ENCODE measurements at regions not wholly inside any gene's neighbourhood (a gene's known extent, or its start where the extent isn't known, plus 50 kb on each side); places are given as distances from the start of the nearest gene placed in this dataset.

DNA sequence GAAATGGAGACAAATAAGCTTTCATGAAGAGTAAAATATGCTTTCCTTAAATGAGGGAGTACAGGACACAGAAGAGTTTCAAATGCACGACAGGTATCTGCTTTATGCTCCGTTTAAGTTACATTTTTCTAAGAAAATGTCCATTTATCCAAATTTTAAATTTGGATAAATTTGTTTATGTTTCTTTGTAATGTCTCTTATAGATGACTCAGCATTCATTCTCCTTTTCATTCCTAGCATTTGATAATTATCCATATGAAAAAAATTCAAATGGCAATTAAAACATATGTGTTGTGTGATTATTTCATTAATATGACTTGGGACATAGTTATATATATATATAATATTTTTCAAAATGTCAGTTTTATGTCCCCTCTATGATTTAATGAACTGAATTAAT is 1449.3 kb downstream of the SLITRK1 start:
- H3K4me1 ChIP-seq (ENCODE audit: control insufficient read depth, insufficient read depth, low read length) = no peaks in the 10 kb centered on the region
- no peak for DNase-seq
- H3K27ac ChIP-seq (ENCODE audit: low read length) = no peak overlapping the region
- H3K36me3 ChIP-seq (ENCODE audit: control insufficient read depth, insufficient read depth, low read length) = no peaks in the 10 kb centered on the region
- no peak overlapping the region for H3K4me3 ChIP-seq (ENCODE audit: low read length)
- H3K9me3 ChIP-seq (ENCODE audit: control insufficient read depth, low read depth, low read length) = no peaks in the 10 kb centered on the region
- no peaks in the 10 kb centered on the region for H3K27me3 ChIP-seq (ENCODE audit: control insufficient read depth, insufficient read depth, low read length)
- WGBS (ENCODE audit: insufficient coverage, low lambda C conversion rate) = 87% methylated on average over 2 of the region's 2 CpGs

DNA sequence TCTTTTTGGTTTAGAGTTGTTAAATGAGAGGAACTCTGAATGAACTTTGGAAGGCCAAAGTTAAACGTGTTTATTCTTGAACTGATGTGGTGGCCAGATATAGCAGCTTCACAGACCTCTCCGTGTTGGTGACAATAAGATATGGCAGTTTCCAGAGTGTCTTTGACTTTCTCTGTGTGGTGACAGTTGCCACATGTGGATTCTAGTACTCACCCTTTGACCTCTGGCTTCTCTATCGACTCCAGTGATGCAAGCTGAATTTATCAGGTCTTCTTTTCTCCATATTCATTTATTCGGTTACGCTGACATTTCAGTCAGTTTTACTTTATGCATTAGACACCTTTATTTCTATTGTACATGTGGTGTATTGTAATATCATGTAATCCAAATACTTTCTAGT is 1469.5 kb downstream of the SLITRK1 start:
- Histone ChIP-seq H3K9me3 (ENCODE audit: control insufficient read depth, low read depth, low read length) (no peaks in the 10 kb centered on the region), H3K36me3 (ENCODE audit: control insufficient read depth, insufficient read depth, low read length) (no peaks in the 10 kb centered on the region), H3K4me3 (ENCODE audit: low read length) (no peak overlapping the region)

DNA sequence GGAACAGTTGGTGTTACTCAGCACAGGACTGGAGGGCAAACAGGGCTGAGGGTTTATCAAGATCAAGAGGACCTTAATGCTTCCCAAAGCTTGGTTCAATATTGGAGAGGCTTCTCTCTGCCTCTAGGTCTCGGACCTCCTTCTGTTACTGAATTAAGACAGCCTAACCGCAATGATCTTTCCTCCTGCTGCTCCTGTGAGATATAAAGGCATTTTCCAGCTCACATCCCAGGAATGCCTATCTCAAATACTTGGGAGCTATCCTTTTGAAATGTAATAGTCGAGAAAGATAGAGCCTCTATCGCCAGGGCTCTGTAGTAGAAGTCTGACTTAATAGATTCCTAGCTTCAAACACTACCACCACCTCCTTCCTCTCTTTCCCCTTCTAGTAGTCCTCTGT is 1475.0 kb downstream of the SLITRK1 start:
- Histone ChIP-seq H3K36me3 (ENCODE audit: control insufficient read depth, insufficient read depth, low read length) (no peaks in the 10 kb centered on the region), H3K4me3 (ENCODE audit: low read length) (no peak overlapping the region), H3K9me3 (ENCODE audit: control insufficient read depth, low read depth, low read length) (no peaks in the 10 kb centered on the region), H3K4me1 (ENCODE audit: control insufficient read depth, insufficient read depth, low read length) (no peaks in the 10 kb centered on the region), H3K27ac (ENCODE audit: low read length) (no peak overlapping the region), H3K27me3 (ENCODE audit: control insufficient read depth, insufficient read depth, low read length) (no peaks in the 10 kb centered on the region)
- DNase-seq = no peak
- WGBS (ENCODE audit: insufficient coverage, low lambda C conversion rate) = no CpG with 5 or more reads among the region's 4 CpGs

More for the DNA sequence above, 1469.5 kb downstream of the SLITRK1 start:
- no peaks in the 10 kb centered on the region for H3K27me3 ChIP-seq (ENCODE audit: control insufficient read depth, insufficient read depth, low read length)
- no peak overlapping the region for H3K27ac ChIP-seq (ENCODE audit: low read length)
- no peaks in the 10 kb centered on the region for H3K4me1 ChIP-seq (ENCODE audit: control insufficient read depth, insufficient read depth, low read length)
- 100% methylated on average over 1 of the region's 5 CpGs for WGBS (ENCODE audit: insufficient coverage, low lambda C conversion rate)
- no peak for DNase-seq

DNA sequence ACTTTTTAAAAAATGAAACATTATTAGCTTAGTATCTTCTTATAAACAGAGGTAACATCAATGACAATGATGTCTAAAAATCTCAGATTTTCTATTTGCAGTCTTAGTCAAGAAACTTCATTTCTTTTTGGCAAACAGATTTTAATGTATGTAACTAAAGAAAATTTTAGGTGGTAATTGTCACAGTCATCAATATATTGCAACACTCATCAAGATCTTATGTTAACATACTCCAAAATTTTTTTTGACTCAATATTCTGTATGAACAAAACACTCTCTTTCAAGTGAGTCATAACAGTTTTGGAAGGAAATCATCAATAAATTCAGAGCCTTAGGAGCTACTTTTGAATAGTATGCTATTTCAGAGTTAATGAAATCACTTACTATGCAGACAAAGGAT is 1507.6 kb downstream of the SLITRK1 start:
- no peaks in the 10 kb centered on the region for H3K9me3 ChIP-seq (ENCODE audit: control insufficient read depth, low read depth, low read length)
- no peak overlapping the region for H3K4me3 ChIP-seq (ENCODE audit: low read length)
- no peak overlapping the region for H3K27ac ChIP-seq (ENCODE audit: low read length)
- H3K36me3 ChIP-seq (ENCODE audit: control insufficient read depth, insufficient read depth, low read length) = no peaks in the 10 kb centered on the region
- no peak for DNase-seq
- H3K4me1 ChIP-seq (ENCODE audit: control insufficient read depth, insufficient read depth, low read length) = no peaks in the 10 kb centered on the region
- H3K27me3 ChIP-seq (ENCODE audit: control insufficient read depth, insufficient read depth, low read length) = no peaks in the 10 kb centered on the region

DNA sequence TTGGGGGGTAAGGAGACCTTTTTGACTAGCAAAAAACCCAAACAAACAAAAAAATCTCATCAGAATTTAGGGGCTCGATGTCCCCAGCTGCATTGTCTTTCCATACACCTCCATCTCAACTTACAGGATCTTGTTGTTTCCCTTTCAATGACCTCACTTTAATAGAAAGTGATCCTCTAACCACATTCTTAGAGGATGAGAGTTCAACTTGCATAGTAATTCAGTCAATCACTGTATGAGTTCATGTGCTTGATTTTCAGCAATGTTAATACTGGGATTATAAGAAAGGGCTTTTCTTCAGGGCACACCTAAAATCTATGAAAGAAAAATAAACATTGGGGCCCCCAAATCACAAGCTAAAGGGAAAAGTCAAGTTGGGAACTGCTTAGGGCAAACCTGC is 1512.0 kb downstream of the SLITRK1 start:
- DNase-seq = no peak
- Histone ChIP-seq H3K36me3 (ENCODE audit: control insufficient read depth, insufficient read depth, low read length) (no peaks in the 10 kb centered on the region), H3K4me3 (ENCODE audit: low read length) (no peak overlapping the region), H3K4me1 (ENCODE audit: control insufficient read depth, insufficient read depth, low read length) (no peaks in the 10 kb centered on the region), H3K27ac (ENCODE audit: low read length) (no peak overlapping the region), H3K27me3 (ENCODE audit: control insufficient read depth, insufficient read depth, low read length) (no peaks in the 10 kb centered on the region), H3K9me3 (ENCODE audit: control insufficient read depth, low read depth, low read length) (no peaks in the 10 kb centered on the region)
- WGBS (ENCODE audit: insufficient coverage, low lambda C conversion rate) = no CpG with 5 or more reads among the region's 1 CpG

DNA sequence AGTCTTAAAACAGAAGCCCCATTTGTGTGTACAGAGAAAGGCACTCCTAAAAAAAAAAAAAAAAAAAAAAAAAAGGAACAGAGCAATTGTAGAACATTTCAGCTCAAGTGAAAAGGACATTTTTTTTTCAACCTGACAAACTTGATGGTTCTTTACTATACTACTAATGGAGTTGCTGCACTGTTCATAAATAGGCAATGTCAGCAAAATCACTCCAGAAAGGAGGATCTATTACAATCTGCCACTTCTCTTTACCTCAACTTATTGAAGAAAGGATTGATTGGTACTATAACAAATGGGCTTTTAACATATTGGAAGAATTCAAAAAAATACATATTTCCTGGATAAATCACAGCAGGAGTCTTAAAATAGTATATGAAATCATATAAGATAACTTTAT is 1517.7 kb downstream of the SLITRK1 start:
- no peaks in the 10 kb centered on the region for H3K4me1 ChIP-seq (ENCODE audit: control insufficient read depth, insufficient read depth, low read length)
- no peaks in the 10 kb centered on the region for H3K27me3 ChIP-seq (ENCODE audit: control insufficient read depth, insufficient read depth, low read length)
- H3K9me3 ChIP-seq (ENCODE audit: control insufficient read depth, low read depth, low read length) = no peaks in the 10 kb centered on the region
- H3K27ac ChIP-seq (ENCODE audit: low read length) = no peak overlapping the region
- H3K36me3 ChIP-seq (ENCODE audit: control insufficient read depth, insufficient read depth, low read length) = no peaks in the 10 kb centered on the region
- H3K4me3 ChIP-seq (ENCODE audit: low read length) = no peak overlapping the region
- DNase-seq = no peak

DNA sequence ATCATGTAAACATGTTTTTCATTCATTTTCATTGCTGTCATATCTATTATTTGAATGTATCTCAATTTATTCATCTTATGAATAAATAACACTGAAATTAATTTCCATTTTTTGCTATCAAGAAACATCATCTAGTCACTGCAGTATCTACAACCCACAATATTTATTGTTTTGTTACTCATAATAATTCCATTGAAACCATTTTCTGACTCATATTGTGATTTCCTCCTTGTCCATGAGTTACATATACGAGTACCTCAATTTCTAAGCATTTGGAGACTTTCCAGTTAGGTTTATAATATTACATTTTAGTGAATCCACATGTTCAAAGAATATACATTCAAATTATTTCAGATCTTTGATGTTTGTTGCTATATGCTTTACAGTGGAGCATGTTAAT is 1524.0 kb downstream of the SLITRK1 start:
- Histone ChIP-seq H3K36me3 (ENCODE audit: control insufficient read depth, insufficient read depth, low read length) (no peaks in the 10 kb centered on the region), H3K4me1 (ENCODE audit: control insufficient read depth, insufficient read depth, low read length) (no peaks in the 10 kb centered on the region), H3K4me3 (ENCODE audit: low read length) (no peak overlapping the region), H3K27ac (ENCODE audit: low read length) (no peak overlapping the region), H3K27me3 (ENCODE audit: control insufficient read depth, insufficient read depth, low read length) (no peaks in the 10 kb centered on the region), H3K9me3 (ENCODE audit: control insufficient read depth, low read depth, low read length) (no peaks in the 10 kb centered on the region)
- no CpG with 5 or more reads among the region's 1 CpG for WGBS (ENCODE audit: insufficient coverage, low lambda C conversion rate)
- DNase-seq = no peak

DNA sequence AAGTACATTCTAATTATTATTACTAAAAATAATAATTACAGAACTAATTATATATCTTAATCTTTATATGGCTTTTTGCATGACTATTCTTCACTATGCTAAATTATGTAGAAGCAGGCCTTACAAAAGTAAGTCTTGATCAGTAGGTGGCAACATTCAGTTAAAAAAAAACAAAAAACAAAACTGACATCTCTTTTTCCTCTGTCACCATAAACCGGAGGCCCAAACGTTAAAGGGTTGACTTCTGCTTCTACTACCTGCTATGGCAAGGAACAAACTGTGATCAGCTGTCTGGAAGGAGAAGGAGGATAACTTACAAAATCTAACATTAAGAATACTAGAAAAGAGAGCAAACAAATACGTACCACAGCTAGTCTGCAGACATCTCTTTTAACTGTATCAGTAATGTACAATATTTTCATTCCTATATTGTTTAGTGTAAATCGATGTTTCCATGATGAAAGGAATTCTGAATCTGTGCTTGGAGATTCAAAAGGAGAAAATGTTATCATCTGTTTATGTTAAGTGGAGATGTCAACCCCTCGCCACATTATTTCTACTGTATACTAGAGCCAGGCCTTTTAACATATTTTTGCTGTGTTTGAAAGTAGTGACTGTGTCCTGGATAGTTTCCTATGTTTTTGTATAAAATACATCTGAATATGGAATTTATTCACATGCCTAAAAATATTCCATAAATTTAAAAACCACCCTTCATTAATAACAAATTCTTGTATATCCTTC is 1525.4 kb downstream of the SLITRK1 start:
- Histone ChIP-seq H3K36me3 (ENCODE audit: control insufficient read depth, insufficient read depth, low read length) (no peaks in the 10 kb centered on the region), H3K9me3 (ENCODE audit: control insufficient read depth, low read depth, low read length) (no peaks in the 10 kb centered on the region), H3K27me3 (ENCODE audit: control insufficient read depth, insufficient read depth, low read length) (no peaks in the 10 kb centered on the region), H3K27ac (ENCODE audit: low read length) (no peak overlapping the region), H3K4me3 (ENCODE audit: low read length) (no peak overlapping the region), H3K4me1 (ENCODE audit: control insufficient read depth, insufficient read depth, low read length) (no peaks in the 10 kb centered on the region)
- no peak for DNase-seq
- 0% methylated on average over 2 of the region's 5 CpGs for WGBS (ENCODE audit: insufficient coverage, low lambda C conversion rate)

DNA sequence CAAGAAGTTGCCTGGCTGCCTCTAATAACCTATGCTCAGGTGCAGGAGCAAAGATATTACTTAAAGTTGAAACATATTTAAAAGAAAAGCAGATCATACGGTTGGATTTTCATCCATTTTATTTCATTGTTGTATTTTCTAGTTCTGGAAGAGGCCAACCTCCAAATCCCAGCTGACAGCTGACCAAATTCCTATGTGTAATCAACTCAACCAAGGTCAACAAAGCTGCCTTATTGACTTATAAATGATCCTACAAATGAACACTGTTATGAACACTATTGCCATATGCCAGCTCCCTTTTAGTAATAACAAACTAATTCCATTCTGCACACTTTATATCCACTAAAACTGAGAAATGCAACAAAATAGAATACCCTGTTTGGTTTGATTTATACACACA is 1537.4 kb downstream of the SLITRK1 start:
- H3K4me1 ChIP-seq (ENCODE audit: control insufficient read depth, insufficient read depth, low read length) = no peaks in the 10 kb centered on the region
- H3K27me3 ChIP-seq (ENCODE audit: control insufficient read depth, insufficient read depth, low read length) = no peaks in the 10 kb centered on the region
- no peak for DNase-seq
- no peak overlapping the region for H3K4me3 ChIP-seq (ENCODE audit: low read length)
- no CpG with 5 or more reads among the region's 1 CpG for WGBS (ENCODE audit: insufficient coverage, low lambda C conversion rate)
- H3K36me3 ChIP-seq (ENCODE audit: control insufficient read depth, insufficient read depth, low read length) = no peaks in the 10 kb centered on the region
- H3K9me3 ChIP-seq (ENCODE audit: control insufficient read depth, low read depth, low read length) = no peaks in the 10 kb centered on the region
- no peak overlapping the region for H3K27ac ChIP-seq (ENCODE audit: low read length)

DNA sequence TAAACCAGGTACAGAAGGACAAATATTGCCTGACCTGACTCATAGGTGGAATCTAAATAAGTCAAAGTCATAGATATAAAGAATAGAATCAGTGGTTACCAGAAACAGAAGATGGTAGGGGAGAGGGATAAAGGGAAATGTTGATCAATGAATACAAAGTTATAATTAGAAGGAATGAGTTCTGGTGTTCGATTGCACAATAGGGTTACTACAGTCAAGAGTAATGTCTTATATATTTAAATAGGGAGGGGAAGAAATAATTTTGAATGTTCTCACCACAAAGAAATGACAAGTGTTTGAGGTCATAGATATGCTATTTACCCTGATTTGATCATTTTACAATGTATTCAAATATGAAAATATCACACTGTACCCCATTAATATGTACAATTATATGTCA is 1541.2 kb downstream of the SLITRK1 start:
- no peaks in the 10 kb centered on the region for H3K27me3 ChIP-seq (ENCODE audit: control insufficient read depth, insufficient read depth, low read length)
- no peak for DNase-seq
- no peak overlapping the region for H3K27ac ChIP-seq (ENCODE audit: low read length)
- no peak overlapping the region for H3K4me3 ChIP-seq (ENCODE audit: low read length)
- 100% methylated on average over 1 of the region's 1 CpG for WGBS (ENCODE audit: insufficient coverage, low lambda C conversion rate)
- H3K4me1 ChIP-seq (ENCODE audit: control insufficient read depth, insufficient read depth, low read length) = no peaks in the 10 kb centered on the region
- no peaks in the 10 kb centered on the region for H3K36me3 ChIP-seq (ENCODE audit: control insufficient read depth, insufficient read depth, low read length)
- H3K9me3 ChIP-seq (ENCODE audit: control insufficient read depth, low read depth, low read length) = no peaks in the 10 kb centered on the region

DNA sequence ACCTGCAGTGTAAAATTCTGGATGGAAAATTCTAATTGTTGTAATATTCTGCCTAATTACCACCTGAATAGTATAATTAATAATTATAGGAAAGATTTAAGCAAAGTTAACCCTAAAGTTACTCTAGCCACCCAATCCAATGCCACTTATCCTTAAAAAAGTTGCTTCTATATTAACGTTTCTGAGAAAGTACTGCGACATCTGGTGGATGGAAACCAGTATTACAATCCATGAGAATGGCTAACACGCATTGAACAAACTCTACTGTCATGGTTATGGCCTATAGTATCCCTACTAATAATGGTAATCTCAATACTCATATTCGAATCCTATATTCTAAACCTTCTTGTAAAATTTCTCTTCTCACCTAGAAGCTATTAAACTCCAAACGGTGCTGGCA is 1551.8 kb downstream of the SLITRK1 start:
- no peak for DNase-seq
- 100% methylated on average over 1 of the region's 5 CpGs for WGBS (ENCODE audit: insufficient coverage, low lambda C conversion rate)

More for the DNA sequence above, 1551.8 kb downstream of the SLITRK1 start:
- H3K27ac ChIP-seq (ENCODE audit: low read length) = no peak overlapping the region
- H3K9me3 ChIP-seq (ENCODE audit: control insufficient read depth, low read depth, low read length) = no peaks in the 10 kb centered on the region
- H3K36me3 ChIP-seq (ENCODE audit: control insufficient read depth, insufficient read depth, low read length) = no peaks in the 10 kb centered on the region
- no peaks in the 10 kb centered on the region for H3K4me1 ChIP-seq (ENCODE audit: control insufficient read depth, insufficient read depth, low read length)
- no peaks in the 10 kb centered on the region for H3K27me3 ChIP-seq (ENCODE audit: control insufficient read depth, insufficient read depth, low read length)
- H3K4me3 ChIP-seq (ENCODE audit: low read length) = no peak overlapping the region
